Naive thymus-derived CD8-positive, alpha-beta T cell (primary cell): ENCODE measurements at regions not wholly inside any gene's neighbourhood (a gene's known extent, or its start where the extent isn't known, plus 50 kb on each side); places are given as distances from the start of the nearest gene placed in this dataset.

Source experiments
- ATAC-seq, 2 donors: fragments of 150-1000 bp; cut with Tn5 transposase in 1 of 2; sonication (Bioruptor Pico), chemical (Tn5 transposase) in 1 of 2; 1 replicate in 1 of 2; 2 replicates in 1 of 2; pipeline ENCODE4 v1.10.0; 2021; ENCODE audit warnings: mild to moderate bottlenecking in 2 of 2, moderate library complexity in 2 of 2
- POLR2A ChIA-PET: fragments of 350-600 bp; sonication (Branson Sonifier 250); formaldehyde crosslinking; loops from one replicate; lab custom pipeline; 2021; ENCODE audit warnings: antibody characterized with exemption; lab: Charles Lee
- DNase-seq, 10 donors: peaks; one replicate each; pipeline versions ENCODE4 v3.0.0 to v3.0.0-alpha.2; 2020 to 2022
- H3K27ac Mint-ChIP-seq, 10 donors: one replicate each; pipeline ENCODE4 v1.8.0; 2020 to 2022; ENCODE audit warnings: mild to moderate bottlenecking in 10 of 10, mixed read lengths in 10 of 10, moderate library complexity in 4 of 10, inconsistent platforms in 1 of 10
- H3K27me3 Mint-ChIP-seq, 5 donors: one replicate each; pipeline ENCODE4 v1.8.0; 2021 to 2022; ENCODE audit warnings: mixed read lengths in 5 of 5
- H3K36me3 Mint-ChIP-seq, 3 donors: one replicate each; pipeline ENCODE4 v1.8.0; 2020 to 2022; ENCODE audit warnings: mixed read lengths in 3 of 3, mild to moderate bottlenecking in 2 of 3, inconsistent platforms in 1 of 3
- H3K4me1 Mint-ChIP-seq, 4 donors: one replicate each; pipeline ENCODE4 v1.8.0; 2021 to 2022; ENCODE audit warnings: mixed read lengths in 4 of 4
- H3K4me3 Mint-ChIP-seq, 10 donors: one replicate each; pipeline ENCODE4 v1.8.0; 2020 to 2022; ENCODE audit warnings: mild to moderate bottlenecking in 10 of 10, mixed read lengths in 10 of 10, moderate library complexity in 6 of 10, inconsistent platforms in 1 of 10
- H3K9me3 Mint-ChIP-seq, 9 donors: one replicate each; pipeline ENCODE4 v1.8.0; 2020 to 2022; ENCODE audit warnings: mixed read lengths in 9 of 9, mild to moderate bottlenecking in 3 of 9, inconsistent platforms in 1 of 9, moderate library complexity in 1 of 9

GRCh38 chr4:11299836-11300235 lies 128.9 kb downstream of the HS3ST1 start:
- Mint-ChIP-seq H3K9me3 (no peaks in the 10 kb centered on the region), H3K4me1 (peaks cover 0 to 8% (median 0%) of the 10 kb centered on the region in 4 donors), H3K4me3 (no peak overlapping the region), H3K27ac (no peak overlapping the region), H3K36me3 (no peaks in the 10 kb centered on the region), H3K27me3 (peaks cover 1 to 13% (median 2%) of the 10 kb centered on the region in 5 donors)
- DNase-seq = no peak
- no peak for ATAC-seq
- POLR2A ChIA-PET = no interaction called here

GRCh38 chr4:11299016-11299415 lies 129.7 kb downstream of the HS3ST1 start:
- no peak overlapping the region for H3K4me3 Mint-ChIP-seq
- DNase-seq = no peak
- no peaks in the 10 kb centered on the region for H3K9me3 Mint-ChIP-seq

GRCh38 chr4:11298451-11298850 lies 130.2 kb downstream of the HS3ST1 start:
- H3K27ac Mint-ChIP-seq = no peak overlapping the region
- H3K4me3 Mint-ChIP-seq = no peak overlapping the region
- H3K4me1 Mint-ChIP-seq = peaks cover 0 to 8% (median 0%) of the 10 kb centered on the region in 4 donors
- H3K27me3 Mint-ChIP-seq = peaks cover 0 to 6% (median under 1%) of the 10 kb centered on the region in 5 donors
- POLR2A ChIA-PET = no interaction called here
- H3K9me3 Mint-ChIP-seq = no peaks in the 10 kb centered on the region
- DNase-seq (no peak), ATAC-seq (no peak)
- no peaks in the 10 kb centered on the region for H3K36me3 Mint-ChIP-seq

More at GRCh38 chr4:11299016-11299415, 129.7 kb downstream of the HS3ST1 start:
- POLR2A ChIA-PET = no interaction called here
- H3K36me3 Mint-ChIP-seq = no peaks in the 10 kb centered on the region
- ATAC-seq = no peak
- H3K4me1 Mint-ChIP-seq = peaks cover 0 to 8% (median 0%) of the 10 kb centered on the region in 4 donors
- H3K27ac Mint-ChIP-seq = no peak overlapping the region
- peaks cover 1 to 11% (median 2%) of the 10 kb centered on the region in 5 donors for H3K27me3 Mint-ChIP-seq

- H3K4me3 Mint-ChIP-seq = no peak overlapping the region
- ATAC-seq (no peak), DNase-seq (no peak)
- peaks cover 0 to 8% (median 0%) of the 10 kb centered on the region in 4 donors for H3K4me1 Mint-ChIP-seq
- no peaks in the 10 kb centered on the region for H3K36me3 Mint-ChIP-seq
- POLR2A ChIA-PET = no interaction called here
- H3K9me3 Mint-ChIP-seq = no peaks in the 10 kb centered on the region
- peaks cover 0 to 4% (median 0%) of the 10 kb centered on the region in 5 donors for H3K27me3 Mint-ChIP-seq
- no peak overlapping the region for H3K27ac Mint-ChIP-seq
These were observed 131.1 kb downstream of the HS3ST1 start for GRCh38 chr4:11297627-11298026.

- POLR2A ChIA-PET = no interaction called here
- Mint-ChIP-seq H3K36me3 (no peaks in the 10 kb centered on the region), H3K9me3 (no peaks in the 10 kb centered on the region), H3K4me1 (peaks cover 0 to 8% (median 0%) of the 10 kb centered on the region in 4 donors), H3K27ac (no peak overlapping the region), H3K27me3 (peaks cover 0 to 4% (median 0%) of the 10 kb centered on the region in 5 donors), H3K4me3 (no peak overlapping the region)
- ATAC-seq (no peak), DNase-seq (no peak)
These were observed 131.5 kb downstream of the HS3ST1 start for GRCh38 chr4:11297201-11297600.

- Mint-ChIP-seq H3K36me3 (no peaks in the 10 kb centered on the region), H3K4me3 (no peak overlapping the region), H3K27ac (no peak overlapping the region), H3K27me3 (peaks cover 0 to 3% (median 0%) of the 10 kb centered on the region in 5 donors), H3K9me3 (no peaks in the 10 kb centered on the region), H3K4me1 (peaks cover 0 to 8% (median 0%) of the 10 kb centered on the region in 4 donors)
- DNase-seq (no peak), ATAC-seq (no peak)
- POLR2A ChIA-PET = no interaction called here
These were observed 134.8 kb downstream of the HS3ST1 start for GRCh38 chr4:11293866-11294265.

- peaks cover 0 to 14% (median 7%) of the 10 kb centered on the region in 9 donors for H3K9me3 Mint-ChIP-seq
- POLR2A ChIA-PET = no interaction called here
- peaks cover 0 to 3% (median 0%) of the 10 kb centered on the region in 5 donors for H3K27me3 Mint-ChIP-seq
- no peak overlapping the region for H3K4me3 Mint-ChIP-seq
- H3K4me1 Mint-ChIP-seq = peaks cover 0 to 7% (median 0%) of the 10 kb centered on the region in 4 donors
- ATAC-seq (no peak), DNase-seq (no peak)
- peak overlapping the region in 1 of 10 donors; percentile 29 for H3K27ac Mint-ChIP-seq
- H3K36me3 Mint-ChIP-seq = peaks cover 0 to 7% (median 0%) of the 10 kb centered on the region in 3 donors
These were observed 141.6 kb downstream of the HS3ST1 start for GRCh38 chr4:11287055-11287454.

- Mint-ChIP-seq H3K9me3 (peaks cover 0 to 14% (median 7%) of the 10 kb centered on the region in 9 donors), H3K4me1 (peaks cover 0 to 7% (median 0%) of the 10 kb centered on the region in 4 donors), H3K36me3 (peaks cover 0 to 7% (median 0%) of the 10 kb centered on the region in 3 donors), H3K4me3 (no peak overlapping the region), H3K27ac (peak overlapping the region in 1 of 10 donors; percentile 29), H3K27me3 (no peaks in the 10 kb centered on the region)
- ATAC-seq = no peak
- POLR2A ChIA-PET = no interaction called here
- no peak for DNase-seq
These were observed 142.2 kb downstream of the HS3ST1 start for GRCh38 chr4:11286533-11286932.

GRCh38 chr4:11281720-11282119 lies 147.0 kb downstream of the HS3ST1 start:
- peaks cover 0 to 4% (median 0%) of the 10 kb centered on the region in 4 donors for H3K4me1 Mint-ChIP-seq

GRCh38 chr4:11271263-11271662 lies 157.4 kb downstream of the HS3ST1 start:
- POLR2A ChIA-PET = no interaction called here
- H3K4me3 Mint-ChIP-seq = no peak overlapping the region
- ATAC-seq = no peak
- no peak for DNase-seq
- peaks cover 0 to 5% (median 0%) of the 10 kb centered on the region in 3 donors for H3K36me3 Mint-ChIP-seq
- no peak overlapping the region for H3K27ac Mint-ChIP-seq
- H3K9me3 Mint-ChIP-seq = peaks cover 0 to 15% (median 2%) of the 10 kb centered on the region in 9 donors
- H3K27me3 Mint-ChIP-seq = peaks cover 0 to 10% (median 2%) of the 10 kb centered on the region in 5 donors
- H3K4me1 Mint-ChIP-seq = peaks cover 0 to 2% (median 0%) of the 10 kb centered on the region in 4 donors

More at GRCh38 chr4:11281720-11282119, 147.0 kb downstream of the HS3ST1 start:
- Mint-ChIP-seq H3K27ac (no peak overlapping the region), H3K27me3 (peaks cover 0 to 14% (median 3%) of the 10 kb centered on the region in 5 donors), H3K9me3 (peaks cover 0 to 15% (median 8%) of the 10 kb centered on the region in 9 donors), H3K36me3 (peaks cover 0 to 7% (median 0%) of the 10 kb centered on the region in 3 donors), H3K4me3 (no peak overlapping the region)
- POLR2A ChIA-PET = no interaction called here
- no peak for DNase-seq
- ATAC-seq = no peak

GRCh38 chr4:11268149-11268548 lies 160.5 kb downstream of the HS3ST1 start:
- no peak overlapping the region for H3K27ac Mint-ChIP-seq
- peaks cover 0 to 5% (median 0%) of the 10 kb centered on the region in 3 donors for H3K36me3 Mint-ChIP-seq
- H3K4me3 Mint-ChIP-seq = no peak overlapping the region
- H3K27me3 Mint-ChIP-seq = peaks cover 0 to 10% (median 2%) of the 10 kb centered on the region in 5 donors
- peaks cover 0 to 27% (median 0%) of the 10 kb centered on the region in 9 donors for H3K9me3 Mint-ChIP-seq
- H3K4me1 Mint-ChIP-seq = peaks cover 0 to 2% (median 0%) of the 10 kb centered on the region in 4 donors
- POLR2A ChIA-PET = no interaction called here
- DNase-seq = no peak
- ATAC-seq = no peak

- H3K4me1 Mint-ChIP-seq = peaks cover 0 to 2% (median 0%) of the 10 kb centered on the region in 4 donors
- H3K9me3 Mint-ChIP-seq = peaks cover 0 to 27% (median 0%) of the 10 kb centered on the region in 9 donors
- H3K27ac Mint-ChIP-seq = no peak overlapping the region
- no peak for DNase-seq
- H3K4me3 Mint-ChIP-seq = no peak overlapping the region
- no peak for ATAC-seq
- peaks cover 0 to 5% (median 2%) of the 10 kb centered on the region in 5 donors for H3K27me3 Mint-ChIP-seq
- H3K36me3 Mint-ChIP-seq = peaks cover 0 to 5% (median 0%) of the 10 kb centered on the region in 3 donors
- POLR2A ChIA-PET = no interaction called here
These were observed 163.9 kb downstream of the HS3ST1 start for GRCh38 chr4:11264841-11265240.

GRCh38 chr4:11264346-11264745 lies 164.3 kb downstream of the HS3ST1 start:
- POLR2A ChIA-PET = no interaction called here
- peaks cover 0 to 2% (median 0%) of the 10 kb centered on the region in 4 donors for H3K4me1 Mint-ChIP-seq
- peaks cover 0 to 5% (median 2%) of the 10 kb centered on the region in 5 donors for H3K27me3 Mint-ChIP-seq
- H3K36me3 Mint-ChIP-seq = peaks cover 0 to 5% (median 0%) of the 10 kb centered on the region in 3 donors
- H3K27ac Mint-ChIP-seq = no peak overlapping the region
- H3K4me3 Mint-ChIP-seq = no peak overlapping the region
- DNase-seq (no peak), ATAC-seq (no peak)
- peaks cover 0 to 27% (median 0%) of the 10 kb centered on the region in 9 donors for H3K9me3 Mint-ChIP-seq
